Heart right ventricle (tissue), 16 donors: ENCODE measurements at regions not wholly inside any gene's neighbourhood (a gene's known extent, or its start where the extent isn't known, plus 50 kb on each side); places are given as distances from the start of the nearest gene placed in this dataset.

Source experiments
- ATAC-seq, 8 donors: fragments of 200-7000 bp; cut with Tn5 transposase; one replicate each; pipeline ENCODE4 v1.9.1; 2020; ENCODE audit warnings: mild to moderate bottlenecking in 8 of 8, moderate library complexity in 8 of 8, moderate number of reproducible peaks in 1 of 8
- DNase-seq, 2 donors: peaks; one replicate each; pipeline ENCODE4 v3.0.0-alpha.2; 2020
- H3K27ac ChIP-seq, 10 donors: fragments of 200-600 bp; sonication (generic) in 2 of 10; one replicate each; pipeline versions ENCODE4 v1.5.0 to v1.8.0; 2020 to 2022; ENCODE audit warnings: mild to moderate bottlenecking in 3 of 10
- H3K27me3 ChIP-seq, 7 donors: fragments of 200-600 bp; one replicate each; pipeline ENCODE4 v1.8.0; 2021 to 2022; ENCODE audit warnings: mild to moderate bottlenecking in 2 of 7
- H3K36me3 ChIP-seq, 9 donors: fragments of 200-600 bp; sonication (generic) in 1 of 9; one replicate each; pipeline versions ENCODE4 v1.5.0 to v1.8.0; 2020 to 2022; ENCODE audit warnings: mild to moderate bottlenecking in 2 of 9
- H3K4me1 ChIP-seq, 9 donors: fragments of 200-600 bp; sonication (generic) in 1 of 9; one replicate each; pipeline versions ENCODE4 v1.5.0 to v1.8.0; 2020 to 2022; ENCODE audit warnings: mild to moderate bottlenecking in 4 of 9
- H3K4me3 ChIP-seq, 10 donors: fragments of 200-600 bp; sonication (generic) in 2 of 10; one replicate each; pipeline versions ENCODE4 v1.5.0 to v1.8.0; 2020 to 2022; ENCODE audit warnings: mild to moderate bottlenecking in 7 of 10, moderate library complexity in 2 of 10
- H3K9me3 ChIP-seq, 11 donors: fragments of 200-600 bp in 10 of 11; sonication (generic) in 2 of 11; one replicate each; pipeline versions ENCODE4 v1.5.0 to v1.8.0; 2013 to 2022; ENCODE audit warnings: mild to moderate bottlenecking in 2 of 11, control low read depth in 1 of 11, moderate library complexity in 1 of 11
- WGBS, 2 donors: extraction: QIAGEN DNeasy Blood & Tissue Kit; methylation state at CpG; one replicate each; pipeline ENCODE4 v1.1.7; 2013; ENCODE audit warnings: inconsistent platforms in 1 of 2; 5-methylcytosine and 5-hydroxymethylcytosine counted together
- intact Hi-C, 10 donors: fragments of 100-400 bp; cut with DNase I; formaldehyde crosslinking; loops; one replicate each; pipeline versions ENCODE4 v1.11.1 to v1.14.2; 2022
- TF ChIP-seq, protein P1 (sequence below), 9 donors: fragments of 200-600 bp; sonication (generic) in 2 of 9; IDR thresholded peaks; one replicate each; pipeline versions ENCODE4 v1.5.0 to v1.8.0; 2021 to 2022; ENCODE audit warnings: antibody characterized with exemption in 9 of 9, mild to moderate bottlenecking in 5 of 9, moderate library complexity in 1 of 9
- donor health status: Arrhythmogenic right ventricular cardiomyopathy.
- donor health status: ischemic (EF 13 %, LVEDD 7.1; RV severe dilation, severe dysfunction).
- donor health status: healthy with polysubstance abuse.
- donor health status: DM: no; HTN: yes; CAD: no.
- donor health status: DM: no; HTN: no; CAD: no.
- donor health status: ischemic (EF 25% LVEDD 6.9; RV normal size, moderate dysfunction).
- donor health status: ischemic (EF 25% LVEDD 5.7; RV mildly dilated, moderate dysfunction).
- donor health status: healthy.
- donor health status: DM: yes; HTN: yes; CAD: no.
- donor health status: Ischemic cardiomyopathy.
- donor health status: ischemic (EF 35%, LVEDD 5.7; RV mildly dilated, moderate dysfunction).
- donor health status: nonischemic (EF 11% LVEDD 7.7; RV severe dilation, severe dysfunction).
- donor health status: DM: yes; HTN: yes; CAD: no.
- donor health status: PGD.
- donor health status: ischemic (EF 29% LVEDD 5.4; RV normal size, mild dysfunction).
- donor health status: nonischemic (EF 23%, LVEDD 6.1; RV moderate dilation, normal function).

DNA sequence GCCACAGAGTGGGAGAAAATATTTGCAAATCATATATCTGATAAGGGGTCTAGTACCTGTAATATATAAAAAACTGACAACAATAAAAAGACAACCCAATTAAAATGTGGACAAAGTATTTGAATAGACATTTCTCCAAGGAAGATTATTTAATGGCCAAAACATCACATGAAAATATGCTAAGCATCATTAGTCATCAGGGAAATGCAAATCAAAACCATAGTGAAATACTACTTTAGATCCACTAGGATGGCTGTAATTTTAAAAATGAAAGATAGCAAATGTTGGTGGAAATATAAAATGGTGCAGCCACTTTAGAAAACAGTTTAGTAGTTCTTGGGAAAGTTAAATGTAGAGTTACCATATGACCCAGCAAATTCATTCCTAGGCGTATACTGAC lies 118.7 kb upstream of the KIF26B start:
- DNase-seq = no peak

DNA sequence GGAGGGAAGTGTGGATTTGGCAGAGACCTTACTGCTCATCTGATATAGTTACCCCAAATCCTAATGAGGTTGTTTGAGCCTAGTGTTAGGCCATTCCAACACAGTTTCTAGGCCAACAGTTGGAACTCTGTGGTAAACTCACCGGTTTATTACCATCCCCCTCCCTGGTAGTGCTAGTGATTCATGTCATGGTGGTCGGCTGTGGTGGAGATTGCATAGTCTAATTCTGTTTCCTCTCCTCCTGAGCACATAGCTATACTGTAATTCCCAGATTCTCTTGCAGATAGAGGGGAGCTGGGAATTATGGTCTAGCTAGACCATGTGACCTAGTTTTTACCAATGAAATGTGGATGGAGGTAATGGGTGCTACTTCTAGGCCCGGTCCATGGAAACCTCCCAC lies 123.7 kb upstream of the KIF26B start:
- intact Hi-C loops = loop anchor here in 3 of 10 donors (5.0 to 10.0 kb wide), 3 partner anchors 39 to 166 kb away; partner anchors contain the start of gene HNRNPU (in 1 of the 3)
- TF ChIP-seq, protein P1, sequence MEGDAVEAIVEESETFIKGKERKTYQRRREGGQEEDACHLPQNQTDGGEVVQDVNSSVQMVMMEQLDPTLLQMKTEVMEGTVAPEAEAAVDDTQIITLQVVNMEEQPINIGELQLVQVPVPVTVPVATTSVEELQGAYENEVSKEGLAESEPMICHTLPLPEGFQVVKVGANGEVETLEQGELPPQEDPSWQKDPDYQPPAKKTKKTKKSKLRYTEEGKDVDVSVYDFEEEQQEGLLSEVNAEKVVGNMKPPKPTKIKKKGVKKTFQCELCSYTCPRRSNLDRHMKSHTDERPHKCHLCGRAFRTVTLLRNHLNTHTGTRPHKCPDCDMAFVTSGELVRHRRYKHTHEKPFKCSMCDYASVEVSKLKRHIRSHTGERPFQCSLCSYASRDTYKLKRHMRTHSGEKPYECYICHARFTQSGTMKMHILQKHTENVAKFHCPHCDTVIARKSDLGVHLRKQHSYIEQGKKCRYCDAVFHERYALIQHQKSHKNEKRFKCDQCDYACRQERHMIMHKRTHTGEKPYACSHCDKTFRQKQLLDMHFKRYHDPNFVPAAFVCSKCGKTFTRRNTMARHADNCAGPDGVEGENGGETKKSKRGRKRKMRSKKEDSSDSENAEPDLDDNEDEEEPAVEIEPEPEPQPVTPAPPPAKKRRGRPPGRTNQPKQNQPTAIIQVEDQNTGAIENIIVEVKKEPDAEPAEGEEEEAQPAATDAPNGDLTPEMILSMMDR (IDR thresholded peaks at IDR 0.05) = no peak
- Histone ChIP-seq H3K27me3 (no peaks in the 10 kb centered on the region), H3K9me3 (no peaks in the 10 kb centered on the region), H3K27ac (no peak overlapping the region), H3K4me3 (no peak overlapping the region), H3K36me3 (peaks cover 0 to 34% (median 0%) of the 10 kb centered on the region in 9 donors), H3K4me1 (no peaks in the 10 kb centered on the region)
- WGBS, 2 donors = 96% methylated on average over 3 of the region's 3 CpGs
- DNase-seq (no peak), ATAC-seq (no peak)

More for the DNA sequence above, 118.7 kb upstream of the KIF26B start:
- Histone ChIP-seq H3K9me3 (peaks cover 0 to 9% (median 8%) of the 10 kb centered on the region in 11 donors), H3K36me3 (peaks cover 0 to 16% (median 0%) of the 10 kb centered on the region in 9 donors), H3K4me3 (no peak overlapping the region), H3K27ac (no peak overlapping the region), H3K27me3 (no peaks in the 10 kb centered on the region), H3K4me1 (peaks cover 0 to 3% (median 0%) of the 10 kb centered on the region in 9 donors)
- intact Hi-C loops = loop anchor here in 2 of 10 donors (10.0 kb wide), 2 partner anchors 51 to 171 kb away; partner anchors contain the start of gene HNRNPU (in 1 of the 2)
- TF ChIP-seq, protein P1 (IDR thresholded peaks at IDR 0.05) = no peak
- no peak for ATAC-seq
- 95 to 98% methylated on average over 1 of the region's 1 CpG for WGBS, 2 donors

DNA sequence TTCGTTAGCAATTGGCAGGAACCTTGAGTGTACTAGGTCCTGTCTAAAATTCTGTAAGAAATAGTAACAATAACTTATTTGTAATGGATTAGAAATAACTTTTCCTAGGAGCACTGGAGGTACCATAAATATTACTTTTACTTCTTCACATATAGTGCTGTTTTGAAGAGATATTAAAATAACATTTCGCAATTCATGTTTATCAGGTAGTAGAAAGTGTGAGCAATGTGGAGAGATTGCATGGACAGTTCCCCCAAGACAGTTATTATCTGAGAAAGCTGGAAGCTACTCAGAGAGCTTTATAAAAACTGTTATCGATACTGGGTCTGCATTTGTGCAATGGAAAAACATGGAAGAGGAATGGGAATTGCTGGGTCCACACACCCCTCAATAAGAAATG lies 128.5 kb upstream of the KIF26B start:
- WGBS, 2 donors = 77 to 86% methylated on average over 3 of the region's 3 CpGs
- intact Hi-C loops = no loop called here

DNA sequence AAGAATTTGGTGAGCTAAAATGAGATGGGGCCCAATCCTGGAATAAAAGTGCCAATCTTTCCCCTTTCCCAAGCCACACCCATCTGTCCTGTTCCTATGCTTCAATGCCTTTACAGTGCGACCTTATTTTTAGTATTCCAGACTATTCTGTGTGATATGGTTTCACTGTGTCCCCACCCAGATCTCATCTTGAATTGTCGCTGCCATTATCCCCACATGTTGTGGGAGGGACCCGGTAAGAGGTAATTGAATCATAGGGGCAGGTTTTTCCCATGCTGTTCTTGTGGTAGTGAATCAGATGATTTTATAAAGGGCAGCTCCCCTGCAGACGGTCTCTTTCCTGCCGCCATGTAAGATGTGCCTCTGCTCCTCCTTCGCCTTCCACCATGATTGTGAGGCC lies 129.3 kb upstream of the KIF26B start:
- no peak overlapping the region for H3K27ac ChIP-seq

More for the DNA sequence above, 128.5 kb upstream of the KIF26B start:
- ATAC-seq (no peak), DNase-seq (no peak)
- no peaks in the 10 kb centered on the region for H3K9me3 ChIP-seq
- H3K4me3 ChIP-seq = no peak overlapping the region
- H3K36me3 ChIP-seq = peaks cover 0 to 31% (median 0%) of the 10 kb centered on the region in 9 donors
- H3K27ac ChIP-seq = no peak overlapping the region
- H3K27me3 ChIP-seq = no peaks in the 10 kb centered on the region
- no peaks in the 10 kb centered on the region for H3K4me1 ChIP-seq
- TF ChIP-seq, protein P1 (IDR thresholded peaks at IDR 0.05) = no peak

More for the DNA sequence above, 129.3 kb upstream of the KIF26B start:
- no peaks in the 10 kb centered on the region for H3K9me3 ChIP-seq
- TF ChIP-seq, protein P1 (IDR thresholded peaks at IDR 0.05) = no peak
- intact Hi-C loops = no loop called here
- no peak for ATAC-seq
- no peak for DNase-seq
- no peak overlapping the region for H3K4me3 ChIP-seq
- H3K36me3 ChIP-seq = peaks cover 0 to 23% (median 0%) of the 10 kb centered on the region in 9 donors
- WGBS, 2 donors = 96 to 97% methylated on average over 6 of the region's 6 CpGs
- H3K27me3 ChIP-seq = no peaks in the 10 kb centered on the region
- H3K4me1 ChIP-seq = no peaks in the 10 kb centered on the region
